HG03558 (cell line): ENCODE measurements at regions not wholly inside any gene's neighbourhood (a gene's known extent, or its start where the extent isn't known, plus 50 kb on each side); places are given as distances from the start of the nearest gene placed in this dataset.
"Not testable (repeated sequence)": the region's sequence is repeated elsewhere in the genome, so short reads cannot be mapped to it uniquely, and the experiment has no call there.

Experiments
- ATAC-seq: cut with Tn5 transposase; IDR thresholded peaks from one replicate; pipeline ENCODE4 v1.9.1; 2021; ENCODE audit warnings: moderate number of reproducible peaks; ENCODE audit not compliant: unreplicated experiment; ENCODE audit errors: extremely low read depth

- ATAC-seq, result no peak
These were observed 175.2 kb upstream of the ATP2B1 start for GRCh38 chr12:89883630-89884389.

DNA sequence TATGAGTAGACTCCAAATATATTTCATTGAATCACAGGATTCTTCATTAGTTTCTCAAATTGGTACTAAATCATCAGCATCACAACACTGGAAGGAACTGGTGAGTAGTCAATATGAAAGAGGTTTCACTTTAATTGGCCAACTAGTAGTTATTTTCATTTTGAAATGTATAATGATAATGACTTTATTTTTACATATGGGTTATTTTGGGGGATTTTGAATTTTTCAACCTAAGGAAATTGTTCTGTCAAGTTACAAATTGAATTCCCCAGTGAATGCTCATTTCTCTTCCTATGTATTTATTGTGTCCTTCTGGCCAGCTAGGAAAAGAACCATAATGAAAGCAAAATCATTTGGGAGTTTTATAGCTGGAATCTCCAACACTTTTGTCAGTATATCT, 174.2 kb upstream of the ATP2B1 start:
- no peak for ATAC-seq

- ATAC-seq, result peak; percentile 31
These were observed 173.4 kb upstream of the ATP2B1 start for GRCh38 chr12:89882050-89882449.

- peak; percentile 82 for ATAC-seq
These were observed 172.2 kb upstream of the ATP2B1 start for GRCh38 chr12:89880690-89881350.

DNA sequence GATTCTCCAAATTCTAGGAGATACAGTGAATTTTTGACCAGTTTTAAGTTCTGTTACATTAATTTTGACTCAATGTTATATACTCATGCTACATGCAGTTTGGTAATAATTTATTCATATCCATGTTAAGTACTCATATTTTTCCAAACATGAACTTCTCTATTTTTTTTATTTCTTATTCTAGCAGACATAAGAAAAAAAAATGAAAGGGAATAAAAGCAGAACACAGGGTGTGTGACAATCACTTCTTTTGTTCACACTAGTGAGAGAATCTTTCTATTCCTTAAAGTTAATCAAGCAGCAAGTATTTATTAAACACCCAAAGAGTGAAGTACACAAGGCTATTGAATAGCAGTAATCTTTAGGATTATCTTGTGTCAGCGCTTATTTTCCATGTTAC, 171.1 kb upstream of the ATP2B1 start:
- no peak for ATAC-seq

- no peak for ATAC-seq
These were observed 170.3 kb upstream of the ATP2B1 start for GRCh38 chr12:89878950-89879349.

DNA sequence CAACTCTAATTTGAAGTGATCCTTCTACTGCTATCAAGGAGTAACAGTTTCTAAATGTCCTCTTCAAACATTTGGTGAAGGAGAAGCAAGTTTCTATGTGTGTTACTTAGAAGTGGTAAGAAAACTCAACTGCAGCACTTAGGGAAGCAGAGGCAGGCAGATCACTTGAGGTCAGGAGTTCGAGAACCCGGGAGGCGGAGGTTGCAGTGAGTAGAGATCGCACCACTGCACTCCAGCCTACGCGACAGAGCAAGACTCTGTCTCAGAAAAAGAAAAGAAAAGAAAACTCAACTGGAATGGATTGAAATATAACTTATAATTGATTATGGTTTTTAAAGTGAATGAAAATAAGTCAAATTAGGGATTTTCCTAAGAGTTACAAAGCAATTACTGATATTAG, 169.7 kb upstream of the ATP2B1 start:
- ATAC-seq, result no peak

- no peak for ATAC-seq
These were observed 169.0 kb upstream of the ATP2B1 start for GRCh38 chr12:89877671-89878070.

DNA sequence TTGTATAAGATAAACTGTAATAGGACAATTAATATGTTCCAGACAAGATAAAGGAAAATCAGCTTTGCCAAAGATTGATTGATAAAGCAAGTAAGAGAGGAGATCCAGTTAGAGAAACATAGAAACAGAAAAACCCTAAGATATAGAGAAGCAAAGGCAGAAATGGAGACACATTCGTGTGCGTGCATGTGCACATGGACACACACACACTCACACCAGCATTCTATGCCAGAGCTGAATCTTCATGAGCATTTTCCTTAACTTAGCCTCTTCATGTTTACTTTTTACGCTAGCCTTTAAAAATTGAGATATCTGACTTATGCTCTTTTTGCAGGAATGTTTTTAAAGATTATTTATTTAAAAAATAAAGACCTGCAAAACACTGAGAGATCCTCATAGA, 168.5 kb upstream of the ATP2B1 start:
- no peak for ATAC-seq

DNA sequence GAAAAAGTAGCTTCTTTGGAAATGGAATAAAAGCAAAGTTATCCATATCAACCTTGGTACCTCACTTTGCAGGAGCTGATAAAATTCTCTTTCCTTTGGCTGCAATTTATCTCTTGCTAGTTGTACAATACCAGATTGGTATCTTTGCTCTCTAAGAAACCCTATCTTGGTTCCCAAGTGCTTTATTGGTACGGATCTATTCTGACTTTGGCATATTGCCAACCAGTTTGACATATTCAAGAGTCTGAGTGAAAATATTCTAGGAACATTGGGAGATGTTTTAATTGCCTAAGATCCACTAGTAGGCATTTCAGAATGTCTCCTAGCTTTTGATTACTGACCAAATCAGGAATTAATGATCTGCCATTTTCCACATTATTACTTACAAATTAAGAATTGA, 167.2 kb upstream of the ATP2B1 start:
- ATAC-seq, result no peak

- no peak for ATAC-seq
These were observed 166.6 kb upstream of the ATP2B1 start for GRCh38 chr12:89875225-89875624.

- ATAC-seq, result no peak
These were observed 165.5 kb upstream of the ATP2B1 start for GRCh38 chr12:89874146-89874545.

GRCh38 chr12:89873745-89874144, 165.1 kb upstream of the ATP2B1 start:
- ATAC-seq, result no peak

GRCh38 chr12:89872922-89873630, 164.4 kb upstream of the ATP2B1 start:
- ATAC-seq, result no peak

DNA sequence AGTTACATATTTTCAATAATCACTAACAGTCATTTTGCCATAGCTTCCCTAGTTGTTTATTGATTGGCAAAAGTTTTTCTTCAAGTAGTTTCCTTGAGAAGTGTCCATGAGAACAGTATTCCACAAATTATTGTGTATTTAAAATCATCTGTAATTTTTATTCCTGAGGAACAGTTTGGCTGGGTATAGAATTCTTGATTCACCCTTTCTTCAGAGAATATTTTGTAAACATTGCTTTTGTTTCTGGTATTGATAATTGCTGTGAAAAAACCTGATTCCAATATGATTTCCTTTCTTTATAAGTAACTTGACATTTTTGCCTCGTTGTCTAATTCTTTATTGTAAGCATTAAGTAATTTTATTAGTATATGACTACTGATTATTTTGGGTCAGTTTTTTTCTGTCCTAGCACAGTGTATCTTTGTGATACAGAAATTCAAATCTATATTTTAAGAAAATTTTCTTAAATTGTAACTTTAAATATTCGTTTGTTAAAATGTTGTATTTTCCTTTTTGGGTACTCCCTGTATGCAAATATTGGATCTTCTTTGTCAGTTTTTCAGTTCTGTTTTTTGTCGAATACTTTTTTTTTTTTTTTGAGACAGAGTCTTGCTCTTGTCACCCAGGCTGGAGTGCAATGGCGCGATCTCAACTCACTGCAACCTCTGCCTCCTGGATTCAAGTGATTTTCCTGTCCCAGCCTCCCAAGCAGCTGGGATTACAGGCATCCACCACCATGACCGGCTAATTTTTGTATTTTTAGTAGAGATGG, 162.0 kb upstream of the ATP2B1 start:
- ATAC-seq, result no peak

GRCh38 chr12:89867611-89868010, 159.0 kb upstream of the ATP2B1 start:
- not testable (repeated sequence) for ATAC-seq

DNA sequence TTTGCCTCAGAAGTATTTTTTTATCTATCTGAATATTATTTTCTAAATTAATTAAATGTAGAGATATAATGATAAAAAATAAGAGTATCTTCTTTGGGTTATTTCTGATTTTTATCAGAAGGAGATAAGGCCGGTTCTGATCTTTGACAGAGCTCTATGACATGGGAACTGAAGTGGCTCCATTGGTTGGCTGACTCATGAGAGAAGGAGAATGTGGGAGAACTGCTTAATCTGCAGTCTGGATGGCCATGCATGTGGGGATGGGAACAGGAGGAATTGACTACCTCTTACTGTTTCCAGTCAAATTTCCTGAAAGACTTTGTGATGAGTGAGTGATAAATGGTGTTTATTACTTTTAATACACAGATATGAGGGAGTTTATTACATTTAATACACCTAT, 155.8 kb upstream of the ATP2B1 start:
- no peak for ATAC-seq

- ATAC-seq, result no peak
These were observed 155.3 kb upstream of the ATP2B1 start for GRCh38 chr12:89863968-89864367.

DNA sequence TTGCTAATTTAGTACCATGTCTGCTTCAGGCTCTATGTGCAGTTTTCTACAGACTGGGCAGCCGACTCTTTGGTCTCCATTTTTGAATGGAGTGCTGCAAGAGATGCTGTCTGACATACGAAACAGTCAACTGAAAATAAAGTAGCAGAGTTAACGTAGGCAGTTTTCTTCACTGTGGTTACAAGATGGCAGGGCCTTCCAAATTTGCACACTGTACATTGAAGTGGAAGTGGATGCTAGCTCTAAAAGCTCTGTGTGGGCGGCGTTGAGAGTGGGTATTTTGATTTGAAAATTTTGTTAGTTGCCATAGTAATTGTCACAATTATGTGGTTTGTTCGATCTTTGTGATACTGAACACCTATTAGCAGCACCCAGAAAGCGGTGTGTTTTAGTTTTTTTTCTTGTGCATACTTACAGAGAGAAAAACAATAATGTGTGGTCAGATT, 154.9 kb upstream of the ATP2B1 start:
- ATAC-seq, result peak; percentile 55
